IMR-90 (cell line): ENCODE measurements at regions not wholly inside any gene's neighbourhood (a gene's known extent, or its start where the extent isn't known, plus 50 kb on each side); places are given as distances from the start of the nearest gene placed in this dataset.

Source experiments
- ATAC-seq: fragments of 200-7000 bp; cut with Tn5 transposase; 2 replicates; pipeline ENCODE4 v1.9.1; 2020; ENCODE audit warnings: low read depth, mild to moderate bottlenecking, moderate library complexity
- BruUV-seq: library from RNA; stranded (reverse); fragments of 400-500 nt; replicated peaks from 2 replicates; lab custom pipeline; 2021; lab: Mats Ljungman, UMichigan
- CTCF ChIA-PET: fragments of 300-600 bp; formaldehyde crosslinking; extraction: SDS; loops from one replicate; lab custom pipeline; 2021; ENCODE audit warnings: antibody characterized with exemption; lab: Yijun Ruan, JAX
- POLR2A ChIA-PET: fragments of 300-600 bp; sonication (Branson Sonifier 250); formaldehyde crosslinking; loops from one replicate; lab custom pipeline; 2022; ENCODE audit warnings: antibody characterized with exemption; ENCODE audit not compliant: unreplicated experiment; lab: Charles Lee
- DNase-seq: peaks from one replicate; pipeline ENCODE4 v3.0.0; 2013
- H2AFZ ChIP-seq: replicated peaks from 2 replicates; pipeline ENCODE3; 2013; ENCODE audit warnings: low read length, mild to moderate bottlenecking; ENCODE audit not compliant: poor library complexity
- H2AK5ac ChIP-seq: 2 replicates; pipeline ENCODE4 v1.6.1; 2013; ENCODE audit warnings: low read depth, low read length, inconsistent platforms
- H2AK9ac ChIP-seq: replicated peaks from 2 replicates; pipeline ENCODE3; 2013; ENCODE audit warnings: mild to moderate bottlenecking, low read depth, low read length, moderate library complexity; ENCODE audit not compliant: poor library complexity
- H2BK120ac ChIP-seq: 2 replicates; pipeline ENCODE4 v1.6.1; 2013; ENCODE audit warnings: low read depth, low read length, inconsistent platforms
- H2BK15ac ChIP-seq: 3 replicates; pipeline ENCODE4 v1.6.1; 2013; ENCODE audit warnings: low read depth, low read length, inconsistent platforms
- H2BK20ac ChIP-seq: 2 replicates; pipeline ENCODE4 v1.6.1; 2013; ENCODE audit warnings: low read depth, mild to moderate bottlenecking, inconsistent platforms, low read length, moderate library complexity
- H2BK5ac ChIP-seq: 2 replicates; pipeline ENCODE4 v1.6.1; 2013; ENCODE audit warnings: mild to moderate bottlenecking, low read depth, low read length, inconsistent platforms; ENCODE audit not compliant: poor library complexity, severe bottlenecking
- H3K14ac ChIP-seq: replicated peaks from 2 replicates; pipeline ENCODE4 v1.6.1; 2013; ENCODE audit warnings: low read depth, low read length, inconsistent platforms
- H3K18ac ChIP-seq: 2 replicates; pipeline ENCODE4 v1.6.1; 2013; ENCODE audit warnings: low read depth, low read length, control low read depth
- H3K23ac ChIP-seq: 2 replicates; pipeline ENCODE4 v1.6.1; 2013; ENCODE audit warnings: low read depth, low read length, inconsistent platforms
- H3K27ac ChIP-seq: 2 replicates; pipeline ENCODE4 v1.5.1; 2013; ENCODE audit warnings: mild to moderate bottlenecking, control low read depth, low read length; ENCODE audit not compliant: insufficient read depth
- H3K27me3 ChIP-seq: 2 replicates; pipeline ENCODE4 v1.6.1; 2013; ENCODE audit warnings: low read length; ENCODE audit not compliant: control insufficient read depth, insufficient read depth
- H3K36me3 ChIP-seq: 2 replicates; pipeline ENCODE4 v1.6.1; 2013; ENCODE audit warnings: low read length, mixed read lengths; ENCODE audit not compliant: control insufficient read depth, insufficient read depth
- H3K4ac ChIP-seq: 2 replicates; pipeline ENCODE4 v1.6.1; 2013; ENCODE audit warnings: low read depth, low read length, inconsistent platforms
- H3K4me1 ChIP-seq: 2 replicates; pipeline ENCODE4 v1.6.1; 2013; ENCODE audit warnings: low read length, mixed read lengths; ENCODE audit not compliant: control insufficient read depth, insufficient read depth
- H3K4me2 ChIP-seq: 2 replicates; pipeline ENCODE4 v1.6.1; 2013; ENCODE audit warnings: low read depth, mild to moderate bottlenecking, control low read depth, low read length, moderate library complexity
- H3K4me3 ChIP-seq: 2 replicates; pipeline ENCODE4 v1.5.1; 2013; ENCODE audit warnings: low read depth, mild to moderate bottlenecking, control low read depth, low read length, moderate library complexity; ENCODE audit not compliant: insufficient read depth
- H3K56ac ChIP-seq: 2 replicates; pipeline ENCODE4 v1.6.1; 2013; ENCODE audit warnings: low read length, inconsistent platforms; ENCODE audit not compliant: insufficient read depth; ENCODE audit errors: extremely low read depth
- H3K79me1 ChIP-seq, 2 experiments: 2 replicates each; pipeline ENCODE4 v1.6.1; 2013; ENCODE audit warnings: low read length in 2 of 2, inconsistent platforms in 1 of 2, low read depth in 1 of 2
- H3K9ac ChIP-seq: 2 replicates; pipeline ENCODE4 v1.6.1; 2013; ENCODE audit warnings: low read depth, low read length, control low read depth
- H3K9me1 ChIP-seq: 2 replicates; pipeline ENCODE4 v1.6.1; 2013; ENCODE audit warnings: low read length, inconsistent platforms; ENCODE audit not compliant: insufficient read depth
- H3K9me3 ChIP-seq: 2 replicates; pipeline ENCODE4 v1.6.1; 2013; ENCODE audit warnings: low read length; ENCODE audit not compliant: control insufficient read depth, insufficient read depth
- H4K20me1 ChIP-seq: 2 replicates; pipeline ENCODE4 v1.6.1; 2013; ENCODE audit warnings: low read length, inconsistent platforms; ENCODE audit not compliant: insufficient read depth
- H4K5ac ChIP-seq: 2 replicates; pipeline ENCODE4 v1.6.1; 2013; ENCODE audit warnings: mild to moderate bottlenecking, low read depth, low read length, control low read depth
- H4K8ac ChIP-seq, 2 experiments: 2 replicates each; pipeline ENCODE4 v1.6.1; 2013; ENCODE audit warnings: low read depth in 2 of 2, low read length in 2 of 2, control low read depth in 1 of 2, inconsistent platforms in 1 of 2
- H4K91ac ChIP-seq: 2 replicates; pipeline ENCODE4 v1.6.1; 2013; ENCODE audit warnings: low read depth, low read length, inconsistent platforms; ENCODE audit not compliant: insufficient read depth
- BHLHE40 ChIP-seq: fragments of 150-350 bp; IDR thresholded peaks from 2 replicates; pipeline ENCODE4 v1.6.1; 2016; ENCODE audit warnings: mild to moderate bottlenecking, low read depth, low read length
- CEBPB ChIP-seq: IDR thresholded peaks from 2 replicates; pipeline ENCODE4 v1.6.1; 2012; ENCODE audit warnings: low read depth, low read length, improper control_type of control experiment
- CHD1 ChIP-seq: IDR thresholded peaks from 2 replicates; pipeline ENCODE4 v1.6.1; 2012; ENCODE audit warnings: low read depth, low read length, improper control_type of control experiment
- MAFK ChIP-seq: IDR thresholded peaks from 2 replicates; pipeline ENCODE4 v1.6.1; 2012; ENCODE audit warnings: low read depth, low read length, improper control_type of control experiment
- MAZ ChIP-seq: IDR thresholded peaks from 2 replicates; pipeline ENCODE4 v1.6.1; 2012; ENCODE audit warnings: low read depth, mild to moderate bottlenecking, low read length, improper control_type of control experiment, moderate library complexity, borderline replicate concordance
- MXI1 ChIP-seq: IDR thresholded peaks from 2 replicates; pipeline ENCODE4 v1.6.1; 2012; ENCODE audit warnings: low read depth, mild to moderate bottlenecking, low read length, moderate library complexity, borderline replicate concordance
- NFE2L2 ChIP-seq: fragments of 150-350 bp; IDR thresholded peaks from 2 replicates; pipeline ENCODE4 v1.6.1; 2016; ENCODE audit warnings: low read depth, mild to moderate bottlenecking, low read length
- RAD21 ChIP-seq: IDR thresholded peaks from 2 replicates; pipeline ENCODE4 v1.6.1; 2012; ENCODE audit warnings: low read length, improper control_type of control experiment
- RCOR1 ChIP-seq: IDR thresholded peaks from 2 replicates; pipeline ENCODE4 v1.6.1; 2012; ENCODE audit warnings: mild to moderate bottlenecking, low read length, improper control_type of control experiment; ENCODE audit not compliant: insufficient replicate concordance
- SMC3 ChIP-seq: fragments of 150-350 bp; IDR thresholded peaks from 2 replicates; pipeline ENCODE4 v1.6.1; 2016; ENCODE audit warnings: low read depth, mild to moderate bottlenecking, antibody characterized with exemption, low read length, moderate library complexity
- WGBS, 2 experiments: methylation state at CpG; one replicate each; pipeline versions ENCODE4 v1.1.5 to v1.1.7; 2013; ENCODE audit warnings: missing lambda C conversion rate in 2 of 2; ENCODE audit not compliant: insufficient read length in 1 of 2; ENCODE audit errors: extremely low coverage in 2 of 2; 5-methylcytosine and 5-hydroxymethylcytosine counted together
- dilution Hi-C: fragments of 300-500 bp; cut with HindIII; formaldehyde crosslinking; loops from one replicate; pipeline ENCODE4 v1.14.3; 2018; ENCODE audit warnings: low sequenced_read_pairs; ENCODE audit not compliant: unreplicated experiment
- in situ Hi-C: fragments of 300-500 bp; cut with MboI; formaldehyde crosslinking; loops from 3 replicates; pipeline ENCODE4 v1.14.3; 2019; ENCODE audit warnings: low sequenced_read_pairs, inconsistent platforms, mixed read lengths
- intact Hi-C: fragments of 100-400 bp; cut with micrococcal nuclease; formaldehyde crosslinking; loops from 2 replicates; pipeline ENCODE4 v1.10.0; 2022
- TF ChIP-seq, protein P1 (sequence below): conservative IDR thresholded peaks from 2 replicates; pipeline ENCODE4 v1.5.1; 2012; ENCODE audit warnings: mild to moderate bottlenecking, low read depth, low read length, improper control_type of control experiment
- TF ChIP-seq, protein P2 (sequence below): fragments of 150-350 bp; IDR thresholded peaks from 2 replicates; pipeline ENCODE4 v1.6.1; 2016; ENCODE audit warnings: low read depth, mild to moderate bottlenecking, low read length, moderate library complexity, borderline replicate concordance
- TF ChIP-seq, protein P3 (sequence below): fragments of 150-350 bp; IDR thresholded peaks from 2 replicates; pipeline ENCODE4 v1.6.1; 2017; ENCODE audit warnings: mild to moderate bottlenecking, antibody characterized with exemption, low read length, low read depth

DNA sequence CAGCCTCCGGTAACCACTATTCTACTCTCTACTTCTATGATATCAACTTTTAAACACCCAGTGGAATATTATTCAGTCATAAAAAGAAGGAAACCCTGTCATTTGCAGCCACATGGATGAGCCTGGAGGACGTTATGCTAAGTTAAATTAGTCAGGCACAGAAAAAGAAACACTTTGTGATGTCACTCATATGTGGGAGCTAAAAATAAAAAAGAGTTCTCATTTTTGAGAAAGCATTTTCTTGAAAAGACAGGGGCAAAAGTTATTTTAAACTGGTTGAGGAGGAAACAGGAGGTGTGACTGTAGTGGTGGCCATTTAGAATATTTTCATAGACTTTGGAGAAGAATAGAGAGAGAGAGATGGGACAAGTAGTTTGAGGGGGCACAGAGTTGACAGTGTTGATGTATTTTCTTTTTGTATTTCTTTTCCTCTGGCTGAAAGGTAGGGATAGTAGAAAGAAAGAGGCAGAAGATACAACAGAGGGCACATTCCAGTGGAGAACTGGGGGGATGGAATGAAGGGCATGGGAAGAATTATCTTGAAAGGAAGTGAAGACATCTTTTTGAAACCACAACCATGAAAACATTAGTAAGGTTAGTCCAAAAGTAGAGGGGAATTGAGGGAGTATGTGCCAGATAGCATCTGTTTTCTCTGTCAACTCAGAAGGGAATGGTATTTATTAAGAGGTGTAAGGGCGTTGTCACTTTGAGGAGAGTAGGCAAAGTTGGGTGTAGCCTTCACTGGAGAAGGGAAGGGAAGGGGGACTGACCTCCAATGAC is 181.3 kb upstream of the GMDS start:
- H3K4ac ChIP-seq: peak overlapping the region; percentile 91
- peaks cover 13% of the 10 kb centered on the region for H3K9me1 ChIP-seq
- H3K18ac ChIP-seq: peak overlapping the region; percentile 90
- H2AFZ ChIP-seq: no peak overlapping the region
- no peaks in the 10 kb centered on the region for H4K20me1 ChIP-seq
- 73% methylated on average over 2 of the region's 3 CpGs; no CpG with 5 or more reads in 1 of the 2 experiments for WGBS, 2 experiments
- H3K9ac ChIP-seq: no peak overlapping the region
- ATAC-seq: peak; percentile 62
- TF ChIP-seq, protein P1, sequence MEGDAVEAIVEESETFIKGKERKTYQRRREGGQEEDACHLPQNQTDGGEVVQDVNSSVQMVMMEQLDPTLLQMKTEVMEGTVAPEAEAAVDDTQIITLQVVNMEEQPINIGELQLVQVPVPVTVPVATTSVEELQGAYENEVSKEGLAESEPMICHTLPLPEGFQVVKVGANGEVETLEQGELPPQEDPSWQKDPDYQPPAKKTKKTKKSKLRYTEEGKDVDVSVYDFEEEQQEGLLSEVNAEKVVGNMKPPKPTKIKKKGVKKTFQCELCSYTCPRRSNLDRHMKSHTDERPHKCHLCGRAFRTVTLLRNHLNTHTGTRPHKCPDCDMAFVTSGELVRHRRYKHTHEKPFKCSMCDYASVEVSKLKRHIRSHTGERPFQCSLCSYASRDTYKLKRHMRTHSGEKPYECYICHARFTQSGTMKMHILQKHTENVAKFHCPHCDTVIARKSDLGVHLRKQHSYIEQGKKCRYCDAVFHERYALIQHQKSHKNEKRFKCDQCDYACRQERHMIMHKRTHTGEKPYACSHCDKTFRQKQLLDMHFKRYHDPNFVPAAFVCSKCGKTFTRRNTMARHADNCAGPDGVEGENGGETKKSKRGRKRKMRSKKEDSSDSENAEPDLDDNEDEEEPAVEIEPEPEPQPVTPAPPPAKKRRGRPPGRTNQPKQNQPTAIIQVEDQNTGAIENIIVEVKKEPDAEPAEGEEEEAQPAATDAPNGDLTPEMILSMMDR: no peak
- TF ChIP-seq RAD21: no peak
- no peak for TF ChIP-seq RCOR1
- no peak for TF ChIP-seq BHLHE40
- TF ChIP-seq, protein P2, sequence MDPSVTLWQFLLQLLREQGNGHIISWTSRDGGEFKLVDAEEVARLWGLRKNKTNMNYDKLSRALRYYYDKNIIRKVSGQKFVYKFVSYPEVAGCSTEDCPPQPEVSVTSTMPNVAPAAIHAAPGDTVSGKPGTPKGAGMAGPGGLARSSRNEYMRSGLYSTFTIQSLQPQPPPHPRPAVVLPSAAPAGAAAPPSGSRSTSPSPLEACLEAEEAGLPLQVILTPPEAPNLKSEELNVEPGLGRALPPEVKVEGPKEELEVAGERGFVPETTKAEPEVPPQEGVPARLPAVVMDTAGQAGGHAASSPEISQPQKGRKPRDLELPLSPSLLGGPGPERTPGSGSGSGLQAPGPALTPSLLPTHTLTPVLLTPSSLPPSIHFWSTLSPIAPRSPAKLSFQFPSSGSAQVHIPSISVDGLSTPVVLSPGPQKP: no peak
- no peak for TF ChIP-seq NFE2L2
- TF ChIP-seq CEBPB: no peak
- no peak for TF ChIP-seq SMC3
- TF ChIP-seq, protein P3, sequence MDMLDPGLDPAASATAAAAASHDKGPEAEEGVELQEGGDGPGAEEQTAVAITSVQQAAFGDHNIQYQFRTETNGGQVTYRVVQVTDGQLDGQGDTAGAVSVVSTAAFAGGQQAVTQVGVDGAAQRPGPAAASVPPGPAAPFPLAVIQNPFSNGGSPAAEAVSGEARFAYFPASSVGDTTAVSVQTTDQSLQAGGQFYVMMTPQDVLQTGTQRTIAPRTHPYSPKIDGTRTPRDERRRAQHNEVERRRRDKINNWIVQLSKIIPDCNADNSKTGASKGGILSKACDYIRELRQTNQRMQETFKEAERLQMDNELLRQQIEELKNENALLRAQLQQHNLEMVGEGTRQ: no peak
- no peak for TF ChIP-seq MAFK
- TF ChIP-seq CHD1: no peak
- TF ChIP-seq MAZ: no peak
- no peak for TF ChIP-seq MXI1
- H2BK20ac ChIP-seq: peak overlapping the region; percentile 94
- DNase-seq: peak; percentile 64
- H2BK120ac ChIP-seq: peak overlapping the region; percentile 78
- BruUV-seq: no TSS peak
- no peaks in the 10 kb centered on the region for H3K9me3 ChIP-seq
- intact Hi-C loops: no loop called here
- dilution Hi-C loops: no loop called here
- H4K8ac ChIP-seq: peak overlapping the region in 1 of 2 experiments; percentile 52; a peak in 2 of 4 replicates
- H2BK5ac ChIP-seq: peak overlapping the region; percentile 91
- H3K14ac ChIP-seq: peak overlapping the region; percentile 87
- H2AK5ac ChIP-seq: peak overlapping the region; percentile 95; the same call in 1 of the 2 replicates
- peak overlapping the region; percentile 67 for H3K23ac ChIP-seq
- H3K27ac ChIP-seq: peak overlapping the region; percentile 62; the same call in 1 of the 2 replicates
- H3K27me3 ChIP-seq: no peaks in the 10 kb centered on the region
- no peak overlapping the region; the same call in 1 of the 2 replicates for H3K56ac ChIP-seq
- H3K36me3 ChIP-seq: no peaks in the 10 kb centered on the region
- ChIA-PET CTCF (no interaction called here), POLR2A (no interaction called here)
- in situ Hi-C loops: no loop called here
- peak overlapping the region; percentile 77 for H4K91ac ChIP-seq
- H3K4me1 ChIP-seq: peaks cover 8% of the 10 kb centered on the region
- H4K5ac ChIP-seq: peak overlapping the region; percentile 65
- H3K79me1 ChIP-seq: no peaks in the 10 kb centered on the region
- no peak overlapping the region for H2AK9ac ChIP-seq
- peak overlapping the region; percentile 66 for H3K4me2 ChIP-seq
- peak overlapping the region; percentile 45; the same call in 2 of the 3 replicates for H2BK15ac ChIP-seq
- no peak overlapping the region for H3K4me3 ChIP-seq
